GM12878 (cell line): ENCODE measurements at regions not wholly inside any gene's neighbourhood (a gene's known extent, or its start where the extent isn't known, plus 50 kb on each side); places are given as distances from the start of the nearest gene placed in this dataset.

Experiments used
- CEBPB ChIP-seq, 2 experiments: fragments of 150-350 bp in 1 of 2; IDR thresholded peaks; 2 replicates each; pipeline ENCODE4 v1.6.1; 2012 to 2014; ENCODE audit warnings: low read depth in 2 of 2, low read length in 2 of 2, borderline replicate concordance in 1 of 2, inconsistent platforms in 1 of 2
- EZH2 ChIP-seq: IDR thresholded peaks from 2 replicates; pipeline ENCODE4 v1.6.1; 2012; ENCODE audit warnings: low read depth, mild to moderate bottlenecking, control low read depth, inconsistent platforms, low read length, borderline replicate concordance; ENCODE audit not compliant: control insufficient read depth
- GABPA ChIP-seq: IDR thresholded peaks from 2 replicates; pipeline ENCODE4 v1.6.1; 2014; ENCODE audit warnings: antibody characterized with exemption, low read depth, mild to moderate bottlenecking, inconsistent platforms
- KDM1A ChIP-seq: fragments of 200-600 bp; sonication (generic); IDR thresholded peaks from 2 replicates; pipeline ENCODE4 v1.6.1; 2016; ENCODE audit warnings: borderline replicate concordance
- MTA2 ChIP-seq: fragments of 450-650 bp; IDR thresholded peaks from 2 replicates; pipeline ENCODE4 v1.6.1; 2016; ENCODE audit warnings: low read depth, mild to moderate bottlenecking, moderate library complexity
- NFYB ChIP-seq: IDR thresholded peaks from 2 replicates; pipeline ENCODE4 v1.6.1; 2011; ENCODE audit warnings: low read depth, mild to moderate bottlenecking, low read length, improper control_type of control experiment, moderate library complexity; ENCODE audit not compliant: insufficient read depth
- POLR2AphosphoS5 ChIP-seq: IDR thresholded peaks from 2 replicates; pipeline ENCODE4 v1.6.1; 2011; ENCODE audit warnings: mild to moderate bottlenecking, low read length, inconsistent platforms
- RELA ChIP-seq: fragments of 450-650 bp; IDR thresholded peaks from 2 replicates; pipeline ENCODE4 v1.8.0; 2014; ENCODE audit warnings: borderline replicate concordance; ENCODE audit not compliant: partially characterized antibody
- TAF1 ChIP-seq: IDR thresholded peaks from 2 replicates; pipeline ENCODE4 v1.6.1; 2011; ENCODE audit warnings: mild to moderate bottlenecking, low read depth, low read length, borderline replicate concordance
- ZNF274 ChIP-seq: IDR thresholded peaks from one replicate; pipeline ENCODE4 v1.8.0; 2011; ENCODE audit not compliant: insufficient read length, insufficient read depth
- TF ChIP-seq, protein P1 (sequence below), 3 experiments: IDR thresholded peaks in 2 of 3; conservative IDR thresholded peaks in 1 of 3; 2 replicates each; pipeline ENCODE4 v1.5.1; 2011; ENCODE audit warnings: low read depth in 3 of 3, low read length in 3 of 3, mild to moderate bottlenecking in 3 of 3, control low read depth in 2 of 3, moderate library complexity in 2 of 3, inconsistent platforms in 1 of 3, mixed read lengths in 1 of 3; ENCODE audit not compliant: control insufficient read depth in 2 of 3, insufficient read depth in 1 of 3; ENCODE audit errors: extremely low read depth in 1 of 3

DNA sequence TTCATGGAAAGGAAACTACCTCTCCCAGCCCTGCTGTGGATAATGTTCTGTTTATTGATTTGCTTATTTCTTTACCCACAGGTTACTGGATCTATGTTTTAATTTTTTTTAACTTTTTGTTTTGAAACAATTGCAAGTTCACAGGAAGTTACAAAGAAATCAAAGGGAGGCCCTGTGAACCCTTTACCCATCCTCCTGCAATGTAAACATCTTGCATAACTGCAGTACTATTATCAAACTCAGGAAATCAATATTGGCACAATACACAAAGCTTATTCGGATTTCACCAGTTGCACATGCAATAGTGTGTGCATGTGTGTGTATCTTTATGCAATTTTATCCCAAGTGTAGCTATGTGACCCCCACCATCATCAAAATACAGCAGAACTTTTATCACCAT, 398.0 kb downstream of the BTBD3 start:
- no peak for TF ChIP-seq CEBPB (IDR thresholded peaks at IDR 0.05; ENCODE audit: borderline replicate concordance in 1 of 2, low read depth in 2 of 2, low read length in 2 of 2)
- TF ChIP-seq, protein P1, sequence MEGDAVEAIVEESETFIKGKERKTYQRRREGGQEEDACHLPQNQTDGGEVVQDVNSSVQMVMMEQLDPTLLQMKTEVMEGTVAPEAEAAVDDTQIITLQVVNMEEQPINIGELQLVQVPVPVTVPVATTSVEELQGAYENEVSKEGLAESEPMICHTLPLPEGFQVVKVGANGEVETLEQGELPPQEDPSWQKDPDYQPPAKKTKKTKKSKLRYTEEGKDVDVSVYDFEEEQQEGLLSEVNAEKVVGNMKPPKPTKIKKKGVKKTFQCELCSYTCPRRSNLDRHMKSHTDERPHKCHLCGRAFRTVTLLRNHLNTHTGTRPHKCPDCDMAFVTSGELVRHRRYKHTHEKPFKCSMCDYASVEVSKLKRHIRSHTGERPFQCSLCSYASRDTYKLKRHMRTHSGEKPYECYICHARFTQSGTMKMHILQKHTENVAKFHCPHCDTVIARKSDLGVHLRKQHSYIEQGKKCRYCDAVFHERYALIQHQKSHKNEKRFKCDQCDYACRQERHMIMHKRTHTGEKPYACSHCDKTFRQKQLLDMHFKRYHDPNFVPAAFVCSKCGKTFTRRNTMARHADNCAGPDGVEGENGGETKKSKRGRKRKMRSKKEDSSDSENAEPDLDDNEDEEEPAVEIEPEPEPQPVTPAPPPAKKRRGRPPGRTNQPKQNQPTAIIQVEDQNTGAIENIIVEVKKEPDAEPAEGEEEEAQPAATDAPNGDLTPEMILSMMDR (IDR thresholded peaks at IDR 0.05 in 2 of 3, conservative IDR thresholded peaks at IDR 0.05 in 1 of 3; ENCODE audit: control insufficient read depth in 2 of 3, extremely low read depth in 1 of 3, insufficient read depth in 1 of 3, low read depth in 3 of 3, low read length in 3 of 3), result no peak
- no peak for TF ChIP-seq KDM1A
- no peak for TF ChIP-seq NFYB
- TF ChIP-seq TAF1, result no peak
- TF ChIP-seq EZH2, result no peak
- no peak for TF ChIP-seq RELA
- no peak for TF ChIP-seq ZNF274
- TF ChIP-seq MTA2, result no peak
- TF ChIP-seq POLR2AphosphoS5, result no peak
- no peak for TF ChIP-seq GABPA
